Cardiac fibroblast (primary cell): ENCODE measurements at regions not wholly inside any gene's neighbourhood (a gene's known extent, or its start where the extent isn't known, plus 50 kb on each side); places are given as distances from the start of the nearest gene placed in this dataset.

ENCODE experiments used
- DNase-seq, 2 donors: peaks; one replicate each; pipeline versions ENCODE4 v3.0.0 to v3.0.0-alpha.2; 2010; ENCODE audit warnings: low read depth in 2 of 2
- H3K4me3 ChIP-seq, 2 donors: replicated peaks in 1 of 2; 1 replicate in 1 of 2; 2 replicates in 1 of 2; pipeline ENCODE4 v1.5.1; 2011; ENCODE audit warnings: low read depth in 2 of 2, low read length in 2 of 2, mild to moderate bottlenecking in 2 of 2, moderate library complexity in 1 of 2
- CTCF ChIP-seq: IDR thresholded peaks from one replicate; pipeline ENCODE4 v1.5.1; 2011; ENCODE audit warnings: low read depth, mild to moderate bottlenecking, low read length, inconsistent platforms

DNA sequence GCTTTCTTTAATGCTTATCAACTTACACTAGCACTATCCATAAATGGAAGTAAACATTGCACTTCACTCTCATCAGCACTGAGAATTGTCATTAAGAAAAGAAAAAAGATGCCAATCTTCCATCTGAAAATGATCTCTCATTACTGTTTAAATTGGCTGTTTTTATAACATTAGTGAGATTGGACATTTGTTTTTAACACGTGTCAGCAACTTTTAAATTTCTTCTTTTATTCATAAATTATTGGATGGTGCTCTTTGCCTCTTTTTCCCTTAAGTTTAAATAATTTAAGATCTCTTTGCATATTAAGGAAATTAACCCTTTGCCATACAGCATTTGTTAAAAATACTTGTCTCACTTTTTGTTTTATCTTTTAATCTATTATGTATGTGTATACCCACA lies 146.5 kb upstream of the CHST9 start:
- TF ChIP-seq CTCF: no peak
- no peak for DNase-seq

GRCh38 chr18:27314996-27315395 lies 129.9 kb upstream of the CHST9 start:
- TF ChIP-seq CTCF: no peak
- DNase-seq: peak in 1 of 2 donors; percentile 13
- no peak overlapping the region for H3K4me3 ChIP-seq

More for the DNA sequence above, 146.5 kb upstream of the CHST9 start:
- H3K4me3 ChIP-seq: no peak overlapping the region

GRCh38 chr18:27313678-27314077 lies 128.6 kb upstream of the CHST9 start:
- no peak for DNase-seq
- H3K4me3 ChIP-seq: no peak overlapping the region
- TF ChIP-seq CTCF: no peak

DNA sequence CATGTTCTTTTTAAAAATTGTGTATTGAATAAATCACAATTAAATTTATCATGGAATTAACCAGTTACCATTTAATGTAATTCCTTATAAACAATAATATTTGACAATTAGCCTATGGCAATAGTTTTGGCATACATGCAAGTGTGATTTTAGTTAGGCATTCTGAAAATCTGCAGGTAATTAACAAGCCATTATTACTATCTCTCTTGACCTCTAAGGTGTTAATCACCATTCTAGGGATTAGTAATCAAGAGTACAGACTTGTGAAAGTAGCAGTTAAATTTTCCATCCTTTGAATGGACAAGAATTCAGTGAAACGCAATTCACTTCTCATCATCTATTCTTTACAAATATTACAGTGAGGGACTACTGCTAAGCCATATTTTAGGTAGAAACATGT lies 127.7 kb upstream of the CHST9 start:
- DNase-seq: no peak
- TF ChIP-seq CTCF: no peak
- H3K4me3 ChIP-seq: no peak overlapping the region

DNA sequence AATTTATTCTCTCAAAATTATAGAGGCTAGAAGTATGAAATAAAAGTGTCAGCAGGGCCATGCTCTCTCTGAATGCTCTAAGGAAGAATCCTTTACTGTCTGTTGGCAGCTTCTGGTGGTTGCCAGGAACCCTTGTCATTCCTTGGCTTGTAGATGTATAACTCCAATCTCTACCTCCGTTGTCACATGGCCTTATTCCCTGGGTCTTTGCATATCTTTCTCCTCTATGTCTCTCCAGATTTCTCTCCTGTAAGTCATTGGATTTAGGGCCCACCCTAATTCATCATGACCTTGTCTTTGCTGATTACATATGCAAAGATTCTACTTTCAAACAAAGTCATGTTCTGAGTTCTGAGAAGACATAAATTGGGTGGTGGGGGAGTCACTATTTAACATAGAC lies 127.0 kb upstream of the CHST9 start:
- DNase-seq: no peak

GRCh38 chr18:27311114-27311513 lies 126.0 kb upstream of the CHST9 start:
- H3K4me3 ChIP-seq: no peak overlapping the region
- no peak for DNase-seq
- TF ChIP-seq CTCF: no peak

More for the DNA sequence above, 127.0 kb upstream of the CHST9 start:
- TF ChIP-seq CTCF: no peak
- H3K4me3 ChIP-seq: no peak overlapping the region

GRCh38 chr18:27301615-27302378 lies 116.7 kb upstream of the CHST9 start:
- DNase-seq: no peak
- no peak overlapping the region for H3K4me3 ChIP-seq
- TF ChIP-seq CTCF: no peak
